RKO (cell line): ENCODE measurements at regions not wholly inside any gene's neighbourhood (a gene's known extent, or its start where the extent isn't known, plus 50 kb on each side); places are given as distances from the start of the nearest gene placed in this dataset.
A peak's percentile ranks its signal among the peaks of the same experiment; 100 is the strongest.

Experiments
- DNase-seq: peaks from one replicate; pipeline ENCODE4 v3.0.0-alpha.2; 2016; ENCODE audit warnings: low spot score

DNA sequence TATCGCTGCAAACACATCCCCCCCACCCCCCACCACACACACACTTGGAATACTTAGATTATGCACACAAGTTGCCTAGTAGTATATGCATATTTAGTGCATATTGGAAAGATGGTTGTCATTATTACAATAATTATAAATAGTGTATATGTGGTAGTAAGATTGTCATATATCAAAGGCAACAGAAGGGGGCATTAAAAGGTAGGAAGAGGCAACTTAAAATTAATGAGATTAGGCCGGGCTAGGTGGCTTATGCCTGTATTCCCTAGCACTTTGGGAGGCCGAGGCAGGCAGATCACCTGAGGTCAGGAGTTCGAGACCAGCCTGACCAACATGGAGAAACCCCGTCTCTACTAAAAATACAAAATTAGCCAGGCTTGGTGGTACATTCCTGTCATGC is 52.1 kb downstream of the GSC start:
- DNase-seq = no peak

DNA sequence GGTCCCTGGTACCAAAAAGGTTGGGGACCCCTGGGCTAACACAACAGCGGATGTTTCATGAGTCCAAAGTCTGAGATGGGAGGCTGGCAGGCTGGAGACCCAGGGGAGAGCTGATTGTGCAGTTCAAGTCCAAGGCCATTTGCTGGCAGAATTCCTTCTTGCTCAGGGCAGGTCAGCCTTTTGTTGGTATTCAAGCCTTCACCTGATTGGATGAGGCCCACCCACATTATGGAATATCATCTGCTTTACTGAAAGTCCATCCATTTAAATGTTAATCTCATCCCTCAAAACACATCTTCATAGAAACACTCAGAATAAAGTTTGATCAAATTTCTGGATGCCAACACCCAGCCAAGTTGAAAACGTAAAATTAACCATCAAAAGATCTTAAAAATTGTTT is 52.9 kb downstream of the GSC start:
- DNase-seq = no peak

DNA sequence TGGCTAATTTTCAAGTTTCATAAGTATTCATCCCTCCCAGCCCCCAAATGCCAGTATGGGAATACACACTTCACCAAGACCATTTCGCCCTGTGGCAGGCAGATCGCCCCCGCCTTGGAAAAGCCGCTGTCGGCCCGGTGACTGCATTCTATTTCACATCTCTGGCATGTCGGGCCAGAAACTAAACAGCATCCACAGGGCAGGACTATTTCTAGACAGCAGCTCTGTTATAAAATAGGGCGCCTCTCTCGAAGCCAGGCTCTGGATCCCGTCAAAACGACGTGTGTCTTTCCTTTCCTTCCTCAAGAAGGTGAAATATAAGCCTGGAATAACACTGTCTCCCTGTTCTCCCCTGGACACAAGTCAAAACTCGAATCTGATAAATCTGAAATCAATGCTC is 56.8 kb downstream of the GSC start:
- no peak for DNase-seq

DNA sequence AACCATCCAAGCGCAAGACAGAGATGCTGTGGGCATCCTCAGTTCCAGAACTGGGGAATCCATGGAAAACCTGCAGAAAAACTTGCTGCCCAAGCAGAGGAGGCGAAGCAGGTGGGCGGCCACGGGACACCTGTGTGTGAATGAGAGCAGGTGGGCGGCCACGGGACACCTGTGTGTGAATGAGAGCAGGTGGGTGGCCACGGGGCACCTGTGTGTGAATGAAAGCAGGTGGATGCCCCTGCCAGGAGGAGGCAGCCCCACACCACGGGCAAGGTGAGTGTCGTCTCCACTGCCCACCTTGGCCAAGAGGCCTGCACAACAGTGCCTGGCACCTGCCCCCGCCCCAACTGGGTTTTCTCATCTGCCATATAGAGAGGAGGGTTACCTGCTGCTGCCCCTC is 59.2 kb downstream of the GSC start:
- no peak for DNase-seq

DNA sequence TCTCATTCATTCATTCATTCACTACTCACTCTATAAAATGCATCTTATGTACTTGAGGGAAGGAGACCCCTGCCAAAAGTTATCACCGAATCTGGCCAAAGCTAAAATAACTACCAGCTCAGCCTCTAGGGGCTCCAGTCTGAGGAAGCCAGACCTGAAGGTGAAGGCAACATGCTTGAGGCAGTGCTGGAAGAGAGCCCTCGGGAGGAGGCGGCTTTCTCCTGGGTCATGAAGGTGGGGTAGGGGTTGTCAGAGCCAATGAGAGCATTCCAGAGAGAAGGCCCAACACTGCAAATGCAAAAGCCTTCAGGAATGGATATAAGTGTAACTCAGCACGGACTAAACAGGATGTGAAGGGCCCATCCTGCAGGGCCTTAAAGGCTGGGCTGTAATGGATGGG is 62.4 kb downstream of the GSC start:
- DNase-seq = no peak

DNA sequence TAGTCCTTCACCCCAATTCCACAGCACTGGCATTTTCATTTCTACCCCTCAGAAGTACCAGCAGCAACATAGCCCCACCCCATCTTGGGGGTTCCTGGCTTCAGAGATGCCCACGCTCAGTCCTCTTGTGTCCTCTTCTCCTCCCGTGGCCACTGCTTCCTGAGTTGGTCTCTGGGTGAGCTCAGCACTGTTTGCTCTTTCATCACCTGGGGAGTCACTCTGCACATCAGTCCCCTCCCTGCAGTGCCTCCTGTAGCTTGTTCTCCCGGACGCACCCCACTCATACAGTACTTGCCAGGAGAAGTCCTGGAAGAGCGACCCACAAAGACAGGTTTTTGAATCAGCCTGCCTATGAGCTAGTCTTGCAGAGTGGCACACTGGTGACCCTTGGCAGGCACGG is 63.8 kb downstream of the GSC start:
- no peak for DNase-seq

DNA sequence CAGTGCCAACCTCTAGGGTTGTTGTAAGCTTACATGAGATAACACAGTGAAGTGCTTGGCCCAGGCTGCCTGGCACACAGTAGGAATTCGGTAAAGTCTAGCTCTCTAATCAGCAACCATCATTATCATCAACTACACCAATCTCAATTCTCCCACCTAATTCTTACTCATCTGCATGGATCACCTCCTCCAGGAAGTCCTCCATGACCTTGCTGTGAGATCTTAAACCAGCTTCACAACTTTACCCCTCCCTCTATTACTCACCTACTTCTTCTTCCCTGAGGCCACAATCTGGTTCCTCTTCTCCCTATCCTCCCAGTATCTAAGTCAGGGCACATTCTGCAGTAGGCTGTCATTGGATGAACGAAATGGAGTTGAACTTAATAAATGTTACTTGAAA is 67.3 kb downstream of the GSC start:
- peak; percentile 9 for DNase-seq

DNA sequence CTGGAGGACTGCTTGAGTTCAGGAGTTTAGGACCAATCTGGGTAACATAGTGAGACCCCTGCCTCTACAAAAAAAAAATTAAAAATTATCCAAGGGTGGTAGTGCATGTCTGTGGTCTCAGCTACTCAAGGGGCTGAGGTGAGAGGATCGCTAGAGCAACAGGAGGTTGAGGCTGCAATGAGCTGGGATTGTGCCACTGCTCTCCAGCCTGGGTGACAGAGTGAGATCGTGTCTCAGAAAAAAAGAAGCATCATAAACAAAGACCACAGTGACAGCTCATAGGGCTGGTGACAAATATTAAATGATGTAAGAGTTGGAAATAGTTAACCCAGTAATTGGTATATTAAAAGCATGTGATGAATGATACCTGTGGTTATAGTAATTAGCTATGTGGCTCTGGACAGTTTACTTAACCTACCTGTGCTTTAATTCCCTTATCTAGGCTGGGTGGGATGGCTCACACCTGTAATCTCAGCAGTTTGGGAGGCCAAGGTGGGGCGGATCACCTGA is 68.0 kb downstream of the GSC start:
- peak; percentile 21 for DNase-seq

DNA sequence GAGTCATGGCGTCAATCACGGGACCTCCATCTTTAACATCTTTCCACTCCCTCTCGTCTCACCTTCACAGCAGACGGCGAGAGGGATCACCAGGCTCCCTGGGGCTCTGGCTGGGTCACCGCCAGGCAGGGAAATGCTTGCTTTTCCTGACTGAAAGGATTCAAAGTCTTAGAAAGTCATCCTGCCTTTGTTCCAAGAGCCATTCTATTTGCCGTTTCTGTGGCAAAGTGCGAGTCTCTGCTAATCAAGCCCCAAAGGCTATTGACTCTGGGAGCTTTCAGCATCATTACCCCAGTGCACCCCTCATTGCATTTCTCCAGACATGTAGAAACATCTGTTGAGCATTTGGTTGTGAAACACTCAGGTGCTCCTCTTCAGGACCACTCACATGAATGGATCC is 69.6 kb downstream of the GSC start:
- DNase-seq = no peak

DNA sequence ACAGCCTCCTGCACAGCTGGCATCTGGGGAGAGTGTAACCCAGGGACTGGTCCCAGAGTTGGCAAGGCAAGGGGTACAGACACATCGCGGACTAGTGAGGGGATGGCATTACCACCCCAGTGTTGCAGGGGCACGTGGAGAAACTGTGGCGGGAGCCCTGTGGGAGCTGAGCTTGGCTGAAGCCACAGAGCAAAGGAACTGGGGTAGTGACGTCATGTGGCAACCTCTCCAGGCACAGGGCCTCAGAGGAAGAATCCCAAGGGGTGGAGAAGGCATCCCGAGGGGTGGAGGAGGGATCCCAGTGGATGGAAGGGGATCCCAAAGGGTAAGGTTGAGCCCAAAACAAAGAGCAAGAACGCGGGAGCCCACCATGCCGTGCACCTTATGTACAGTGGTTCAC is 70.1 kb downstream of the GSC start:
- no peak for DNase-seq

DNA sequence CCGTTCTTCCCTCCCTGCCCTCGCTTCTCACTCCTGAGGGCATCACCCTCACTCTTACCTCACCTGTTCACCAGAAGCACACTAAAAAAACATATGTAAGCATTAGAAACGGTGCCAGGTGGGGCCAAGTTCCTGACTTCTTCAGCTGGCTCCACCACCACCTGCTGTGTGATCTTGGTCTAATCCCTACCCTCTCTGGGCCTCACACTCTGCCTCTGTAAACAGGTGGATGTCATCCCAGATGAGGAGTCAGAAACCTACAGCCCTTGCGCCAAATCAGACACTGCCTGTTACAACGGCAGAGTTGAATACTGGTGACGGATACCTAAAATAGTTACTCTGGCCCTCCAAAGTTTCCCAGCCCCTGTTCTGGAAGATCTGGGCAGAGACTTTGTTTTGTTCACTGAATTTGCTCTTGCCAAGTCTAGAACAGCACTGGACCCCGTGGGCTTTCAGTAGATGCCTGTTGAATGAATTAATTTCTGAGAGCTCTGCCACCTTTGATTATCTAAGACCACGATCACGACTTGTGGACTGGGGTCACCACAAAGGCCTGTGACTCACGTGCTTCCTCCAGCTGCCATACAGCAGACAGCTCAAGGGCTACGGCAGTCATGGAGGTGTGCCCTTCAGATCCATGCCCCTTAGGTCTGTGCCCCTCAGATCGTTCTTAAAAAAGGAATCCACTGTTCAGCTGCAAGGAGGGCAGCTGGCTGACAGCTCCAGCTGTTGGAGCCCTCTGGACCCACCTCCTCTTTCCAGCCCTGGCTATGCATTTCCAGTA is 71.9 kb downstream of the GSC start:
- DNase-seq = no peak

DNA sequence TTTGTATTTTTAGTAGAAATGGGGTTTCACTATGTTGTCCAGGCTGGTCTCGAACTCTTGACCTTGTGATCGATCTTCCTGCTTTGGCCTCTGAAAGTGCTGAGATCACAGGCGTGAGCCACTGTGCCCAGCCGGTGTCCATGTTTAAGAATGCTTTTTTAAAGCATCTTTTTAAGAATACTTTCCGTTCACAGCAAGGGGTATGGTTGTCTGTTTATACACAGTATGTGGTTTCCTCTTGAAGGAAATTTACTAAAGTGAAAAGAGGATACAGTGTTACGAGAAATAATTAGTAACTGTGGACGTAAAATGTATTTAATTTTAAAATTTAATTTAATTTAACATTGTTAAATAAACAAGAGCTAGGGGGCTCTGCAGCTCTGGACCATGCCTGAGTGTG is 73.4 kb downstream of the GSC start:
- DNase-seq = no peak

DNA sequence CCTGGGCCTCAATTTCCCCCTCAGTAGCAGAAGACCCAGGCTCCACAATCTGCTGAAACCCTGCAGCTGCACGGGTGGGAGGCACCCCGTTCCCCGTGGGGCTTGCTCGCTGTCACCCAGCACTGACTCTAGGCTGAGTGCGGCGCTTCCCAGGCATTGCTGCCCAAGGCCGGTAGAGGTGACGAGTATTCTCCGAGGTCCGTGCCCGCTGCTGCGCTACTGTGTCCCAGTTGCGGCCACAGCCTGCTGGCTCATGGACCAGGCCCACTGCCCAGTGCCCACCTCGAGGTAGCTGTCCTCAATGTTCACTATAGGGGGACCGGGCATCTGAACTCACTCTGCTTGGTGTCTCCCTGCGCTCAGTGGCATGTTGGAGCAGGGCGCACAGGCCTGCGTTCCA is 74.7 kb downstream of the GSC start:
- DNase-seq = no peak

DNA sequence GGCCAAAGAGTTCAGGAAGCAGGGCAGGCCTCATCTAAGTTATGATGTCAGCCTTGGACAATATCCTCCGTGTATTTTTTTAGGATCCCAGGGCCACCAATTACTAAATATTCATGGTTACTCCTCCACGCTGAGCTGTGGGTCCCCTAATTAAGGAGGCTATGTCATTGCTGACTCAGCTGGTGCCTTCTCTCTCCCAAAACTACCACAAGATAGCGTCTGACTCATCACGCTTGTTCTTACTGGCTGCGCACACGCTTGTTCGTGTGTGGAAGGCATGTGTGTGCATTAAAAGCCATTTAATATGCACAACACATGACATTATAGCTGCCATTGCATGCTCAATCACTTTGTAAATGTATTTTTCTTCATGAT is 78.3 kb downstream of the GSC start:
- peak; percentile 48 for DNase-seq

DNA sequence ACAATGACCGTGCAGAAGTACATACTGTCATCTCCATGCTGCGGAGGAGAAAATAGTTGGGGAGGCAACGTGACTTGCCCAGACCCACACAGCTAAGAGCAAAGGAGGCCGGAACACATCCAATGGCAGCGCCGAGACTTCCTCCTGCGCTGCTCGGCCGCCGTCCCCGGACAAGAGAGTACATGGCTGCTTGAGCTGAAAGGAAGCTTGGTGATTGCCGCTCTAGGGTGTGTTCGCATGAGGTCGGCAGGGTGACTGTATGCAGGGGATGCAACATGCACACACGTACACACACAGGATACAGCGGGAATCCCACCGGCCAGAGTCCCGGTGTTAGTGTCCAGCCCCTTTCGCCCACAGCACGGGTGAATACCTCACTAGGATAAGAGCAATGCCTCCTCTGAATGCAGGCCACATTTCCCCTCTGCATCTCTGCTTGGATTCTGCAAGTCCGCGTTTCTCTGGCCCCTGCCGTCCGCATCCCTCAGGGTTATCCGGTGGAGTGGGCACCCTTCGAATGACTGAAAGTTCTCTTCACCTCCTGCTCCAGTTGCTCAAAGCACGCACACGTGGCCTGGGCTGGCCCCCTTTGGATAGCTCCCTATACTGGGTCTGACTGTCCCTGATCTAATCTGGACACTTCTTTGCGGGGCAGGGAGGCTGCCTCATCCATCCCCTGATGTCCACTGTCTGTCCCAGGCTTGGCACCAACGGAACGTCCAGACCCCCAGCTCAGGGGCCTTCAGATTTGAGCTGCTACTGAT is 78.8 kb downstream of the GSC start:
- DNase-seq = no peak

DNA sequence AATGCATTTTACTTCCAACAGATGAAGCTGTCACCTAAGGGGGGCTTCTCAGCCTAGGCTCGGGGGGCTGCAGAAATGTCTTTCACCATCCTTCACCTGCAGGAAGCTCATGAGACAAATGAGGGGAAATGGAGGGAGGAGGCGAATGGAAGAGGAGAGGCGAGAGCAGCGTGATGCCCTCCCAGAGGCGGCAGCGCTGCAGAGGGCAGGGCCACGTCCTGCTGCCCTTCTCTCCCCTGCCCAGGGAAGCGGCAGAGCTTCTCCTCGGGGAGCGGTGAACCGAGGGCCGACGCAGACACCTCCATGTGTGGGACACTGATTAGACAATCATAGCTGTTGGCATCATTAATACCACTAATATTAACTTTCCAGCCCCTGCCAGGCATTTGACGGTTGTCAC is 78.3 kb downstream of the SERPINA3 start:
- DNase-seq = no peak

DNA sequence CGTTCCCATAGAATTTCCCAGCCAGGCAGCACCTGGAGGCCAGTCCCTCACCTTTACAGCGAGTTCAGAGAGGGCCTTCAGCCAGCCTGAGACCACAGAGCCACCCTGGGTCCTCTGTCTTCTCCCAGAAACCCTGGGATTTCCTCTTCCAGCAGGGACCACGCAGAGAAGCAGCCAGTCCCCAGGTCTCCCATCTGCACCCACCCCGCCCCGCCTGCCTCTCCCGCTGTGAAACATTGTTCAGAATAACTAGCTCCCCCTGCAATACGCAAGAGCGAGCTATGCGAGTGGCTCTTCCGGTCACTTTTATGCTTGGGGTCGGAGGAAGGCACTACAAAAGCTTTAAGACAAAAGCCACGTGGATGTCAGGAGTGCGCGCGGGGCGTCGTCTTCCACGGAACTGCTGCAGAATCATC is 77.8 kb downstream of the SERPINA3 start:
- DNase-seq = no peak

DNA sequence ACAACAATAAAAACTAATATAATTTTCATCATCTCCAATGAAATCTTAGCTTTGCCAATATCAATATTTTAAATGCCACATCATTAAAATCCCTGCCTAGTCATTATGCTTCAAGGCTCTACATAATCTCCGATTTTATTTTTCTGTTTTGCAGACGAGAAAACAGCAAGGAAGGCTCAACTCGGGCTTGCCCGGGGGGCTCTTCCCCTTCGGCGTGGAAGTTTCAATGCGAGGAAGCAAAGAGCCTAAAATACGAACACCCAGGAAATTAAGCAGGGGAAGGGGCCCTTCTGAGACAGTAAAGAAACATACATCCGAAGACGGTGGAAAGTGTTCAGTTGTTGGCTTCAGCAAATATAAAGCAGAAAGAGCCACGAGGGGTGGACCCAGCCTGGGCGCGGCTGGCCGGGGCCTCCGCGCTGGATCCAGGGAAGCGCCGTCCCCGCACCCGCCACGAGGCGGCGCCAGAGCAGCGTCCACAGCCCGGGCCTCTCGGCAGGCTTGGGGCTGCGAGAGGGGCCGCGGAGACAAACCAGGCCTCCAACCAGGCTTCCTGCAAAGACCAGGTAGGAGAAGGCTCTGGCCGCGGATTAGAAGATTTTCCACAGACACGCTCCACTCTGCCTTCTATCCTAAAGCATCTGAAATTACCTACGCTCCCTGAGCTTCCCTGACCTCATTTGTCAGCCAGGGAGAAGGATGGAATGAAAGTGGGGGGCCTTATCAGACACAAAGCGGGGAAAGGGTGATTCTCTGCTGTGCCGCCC is 77.2 kb downstream of the SERPINA3 start:
- DNase-seq = no peak

DNA sequence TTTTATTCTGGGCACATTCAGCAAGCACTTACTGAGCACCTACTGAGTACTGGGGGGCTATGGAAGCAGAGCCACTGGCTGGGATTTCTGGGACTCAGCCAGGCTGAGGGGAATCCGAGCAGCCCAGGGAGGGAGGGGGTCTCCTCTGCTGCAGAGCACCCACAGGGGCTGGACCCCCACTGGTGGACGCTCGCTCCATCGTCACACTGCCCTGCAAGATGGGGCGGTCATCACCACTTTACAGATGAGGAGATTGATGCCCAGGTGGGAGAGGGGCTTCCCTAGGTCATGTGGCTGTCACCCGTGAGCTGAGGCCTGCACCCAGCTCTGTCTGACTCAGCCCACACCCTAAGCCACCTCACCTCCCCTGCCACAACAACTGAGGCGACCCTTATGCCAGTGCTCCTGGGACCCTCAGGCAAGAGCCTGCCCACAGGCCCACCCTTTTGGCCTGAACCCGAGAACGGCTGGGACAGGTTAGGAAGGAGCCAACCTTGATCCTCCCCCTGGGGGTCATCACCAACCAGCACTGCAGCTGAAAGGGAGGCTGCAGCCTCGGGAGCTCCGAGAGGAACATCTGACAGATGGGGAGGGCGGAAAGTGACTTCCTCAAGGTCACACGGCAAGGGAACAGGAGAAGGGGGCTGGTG is 74.4 kb downstream of the SERPINA3 start:
- no peak for DNase-seq

DNA sequence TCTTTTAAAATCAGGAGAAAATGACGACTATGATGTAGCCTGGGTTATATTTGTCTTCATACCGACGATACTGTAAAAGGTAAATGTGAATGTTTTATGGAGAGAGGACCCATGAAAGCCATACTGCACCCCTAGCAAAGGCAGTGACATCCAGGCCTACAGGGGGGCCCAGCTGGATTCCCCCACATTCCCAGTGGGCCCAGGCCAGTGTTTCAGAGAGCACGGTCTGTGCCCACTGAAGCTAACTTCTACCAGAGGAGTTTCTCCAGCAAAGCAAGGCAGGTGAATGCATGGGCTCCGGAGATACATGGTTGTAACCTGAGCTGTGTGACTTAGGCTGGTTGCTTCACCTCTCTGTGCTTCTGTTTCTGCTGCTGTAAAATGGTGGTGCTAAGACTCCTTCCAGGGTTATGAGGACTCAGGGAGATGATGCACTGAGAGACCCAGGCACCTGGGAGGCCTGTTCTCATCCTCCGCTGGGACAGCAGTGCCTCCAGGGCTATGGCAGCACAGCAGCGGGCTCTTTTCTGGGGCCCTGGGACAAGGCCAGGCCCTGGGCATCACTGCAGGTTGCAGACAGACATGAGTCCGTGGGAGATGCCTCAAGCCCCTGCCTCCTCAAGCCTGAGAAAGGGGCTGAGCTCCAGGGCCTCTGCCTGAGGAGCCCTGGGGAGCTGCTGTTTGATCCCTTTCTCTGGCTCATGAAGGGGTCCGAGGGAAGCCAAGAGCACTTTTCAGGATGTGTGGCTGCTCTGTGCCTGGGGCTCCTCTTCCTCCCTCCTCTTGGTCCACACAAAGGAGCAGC is 73.7 kb downstream of the SERPINA3 start:
- no peak for DNase-seq

DNA sequence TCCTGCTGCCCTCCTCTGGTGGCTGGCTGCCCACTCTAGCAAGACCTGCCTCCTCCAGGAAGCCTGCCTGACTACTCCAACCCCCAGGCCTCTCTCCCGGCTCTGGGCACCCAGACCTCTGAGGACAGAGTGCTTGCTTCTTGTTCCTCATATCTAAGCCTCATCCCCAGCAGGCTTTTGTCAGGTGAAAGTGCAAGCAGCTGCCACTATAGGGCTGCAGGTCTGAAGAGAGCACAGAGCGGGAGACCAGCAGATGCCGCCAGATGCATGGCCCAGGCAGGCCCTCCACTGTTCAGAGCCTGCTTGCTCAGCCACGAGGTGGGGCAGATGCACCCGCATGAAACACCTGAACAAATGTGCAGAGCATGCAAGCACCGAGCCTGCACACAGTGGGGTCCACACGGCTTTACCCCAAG is 73.0 kb downstream of the SERPINA3 start:
- no peak for DNase-seq
